AG04449 (cell line): ENCODE measurements at regions not wholly inside any gene's neighbourhood (a gene's known extent, or its start where the extent isn't known, plus 50 kb on each side); places are given as distances from the start of the nearest gene placed in this dataset.
"Not testable (repeated sequence)": the region's sequence is repeated elsewhere in the genome, so short reads cannot be mapped to it uniquely, and the experiment has no call there.

Experiments
- CTCF ChIA-PET: fragments of 350-600 bp; formaldehyde crosslinking; extraction: SDS; loops from one replicate; lab custom pipeline; 2021; ENCODE audit warnings: antibody characterized with exemption; lab: Yijun Ruan, JAX
- POLR2A ChIA-PET: fragments of 400-600, 350-600 bp; formaldehyde crosslinking; extraction: SDS; loops from one replicate; lab custom pipeline; 2020; ENCODE audit warnings: antibody characterized with exemption, inconsistent platforms; lab: Yijun Ruan, JAX
- DNase-seq: peaks from one replicate; pipeline ENCODE4 v3.0.0-alpha.2; 2010; ENCODE audit warnings: low read depth, low spot score
- H3K4me3 ChIP-seq: 2 replicates; pipeline ENCODE4 v1.5.1; 2011; ENCODE audit warnings: low read depth, mild to moderate bottlenecking, control low read depth, low read length
- CTCF ChIP-seq: IDR thresholded peaks from one replicate; pipeline ENCODE4 v1.5.1; 2011; ENCODE audit warnings: mild to moderate bottlenecking, moderate library complexity, low read length, control low read depth, inconsistent platforms; ENCODE audit not compliant: insufficient read depth; ENCODE audit errors: missing control alignments

- H3K4me3 ChIP-seq, result no peak overlapping the region
- DNase-seq, result no peak
- ChIA-PET CTCF (no interaction called here), POLR2A (no interaction called here)
- TF ChIP-seq CTCF, result no peak
Measured at GRCh38 chr20:16865406-16865805, 117.2 kb downstream of the OTOR start.

- CTCF ChIA-PET, result interaction anchor here (1.5 kb wide), 1 partner anchor 69 kb away, joined by 3 read pairs; no protein-coding TSS in a partner anchor
- POLR2A ChIA-PET, result not testable (repeated sequence)
Measured at GRCh38 chr20:16873124-16873523, 125.0 kb downstream of the OTOR start.

GRCh38 chr20:16877053-16877554 lies 128.9 kb downstream of the OTOR start:
- DNase-seq, result no peak
- ChIA-PET POLR2A (no interaction called here), CTCF (no interaction called here)
- no peak for TF ChIP-seq CTCF
- no peak overlapping the region for H3K4me3 ChIP-seq

More at GRCh38 chr20:16873124-16873523, 125.0 kb downstream of the OTOR start:
- not testable (repeated sequence) for DNase-seq, H3K4me3 ChIP-seq

DNA sequence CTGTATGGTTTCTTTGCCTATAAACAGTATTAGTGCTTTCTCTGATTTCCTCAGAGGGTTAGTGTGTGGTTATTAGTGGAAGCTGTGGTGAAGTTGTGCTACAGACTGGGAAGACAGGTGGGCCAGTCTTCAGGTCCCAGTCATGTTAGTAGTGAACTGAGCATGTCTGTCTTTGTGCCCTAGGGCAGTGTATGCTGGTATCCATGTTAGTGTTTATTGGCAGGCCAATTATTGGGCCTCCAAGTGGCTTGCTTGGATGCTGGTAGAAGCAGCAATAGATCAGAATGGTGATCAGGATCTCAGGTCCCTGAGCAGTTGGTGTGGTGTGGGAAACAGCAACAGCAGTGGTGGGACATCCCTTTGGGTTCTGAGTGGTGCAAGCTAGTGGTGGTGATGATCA lies 137.6 kb downstream of the OTOR start:
- DNase-seq, result no peak
- TF ChIP-seq CTCF, result no peak
- ChIA-PET CTCF (no interaction called here), POLR2A (no interaction called here)
- no peak overlapping the region for H3K4me3 ChIP-seq

GRCh38 chr20:16898433-16898832 lies 150.3 kb downstream of the OTOR start:
- POLR2A ChIA-PET, result no interaction called here
- CTCF ChIA-PET, result no interaction called here
- TF ChIP-seq CTCF, result no peak
- H3K4me3 ChIP-seq, result no peak overlapping the region
- DNase-seq, result no peak

DNA sequence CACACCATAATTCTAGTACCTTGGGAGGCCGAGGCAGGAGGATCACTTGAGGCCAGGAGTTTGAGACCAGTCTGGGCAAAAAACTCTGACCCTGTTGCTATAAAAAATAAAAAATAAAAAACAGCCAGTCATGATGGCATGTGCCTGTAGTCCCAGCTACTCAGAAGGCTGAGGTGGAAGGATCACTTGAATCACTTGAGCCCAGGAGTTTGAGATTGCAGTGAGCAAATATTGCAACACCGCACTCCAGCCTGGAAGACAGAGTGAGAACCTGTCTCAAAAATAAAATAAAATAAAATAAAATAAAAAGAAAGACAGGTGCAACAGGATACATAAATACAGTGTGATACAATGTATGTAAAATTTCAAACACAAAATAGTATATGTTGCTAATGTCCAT lies 154.5 kb downstream of the OTOR start:
- no peak for DNase-seq
- no peak for TF ChIP-seq CTCF
- POLR2A ChIA-PET, result no interaction called here
- no peak overlapping the region for H3K4me3 ChIP-seq
- CTCF ChIA-PET, result interaction anchor here (0.7 to 1.0 kb wide), 2 partner anchors 12 to 82 kb away, joined by 3 read pairs; no protein-coding TSS in a partner anchor

GRCh38 chr20:16904751-16905150 lies 156.6 kb downstream of the OTOR start:
- no peak overlapping the region for H3K4me3 ChIP-seq
- CTCF ChIA-PET, result interaction anchor here (0.7 to 2.5 kb wide), 6 partner anchors 11 to 103 kb away, joined by 3 to 10 read pairs (median 6); no protein-coding TSS in a partner anchor
- DNase-seq, result no peak
- POLR2A ChIA-PET, result no interaction called here
- no peak for TF ChIP-seq CTCF
